ENCODE measurements at regions not wholly inside any gene's neighbourhood (a gene's known extent, or its start where the extent isn't known, plus 50 kb on each side); places are given as distances from the start of the nearest gene placed in this dataset.
"Not testable (repeated sequence)": the region's sequence is repeated elsewhere in the genome, so short reads cannot be mapped to it uniquely, and the experiment has no call there.

DNA sequence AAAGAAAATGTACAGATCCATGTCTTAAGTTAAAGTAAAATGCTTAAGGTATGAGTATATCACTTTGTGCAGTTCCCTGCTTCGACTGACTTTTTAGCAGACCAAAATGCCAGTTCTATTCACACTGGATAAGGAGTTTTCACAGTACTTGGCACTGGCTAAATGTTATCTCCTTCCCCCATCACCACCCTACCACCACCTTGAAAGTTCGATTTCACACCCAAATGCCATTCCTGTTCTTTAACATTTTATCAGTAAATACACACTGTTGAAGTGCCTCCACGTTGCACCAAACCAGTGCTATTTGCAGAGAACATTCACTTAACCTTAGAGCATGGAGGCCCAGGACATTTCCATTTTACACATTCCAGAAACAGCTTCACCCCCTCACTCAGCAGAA lies 100.0 kb downstream of the URB2 start:
- DNase-seq (ENCODE audit: extremely low spot score): no peak
- ChIA-PET POLR2A (no interaction called here), CTCF (interaction anchor here (2.1 kb wide), 1 partner anchor 11 kb away, joined by 8 read pairs; no protein-coding TSS in a partner anchor)
- no peak for TF ChIP-seq CTCF (IDR thresholded peaks at IDR 0.05; ENCODE audit: control extremely low read depth, extremely low read depth, low read depth, missing control alignments)

DNA sequence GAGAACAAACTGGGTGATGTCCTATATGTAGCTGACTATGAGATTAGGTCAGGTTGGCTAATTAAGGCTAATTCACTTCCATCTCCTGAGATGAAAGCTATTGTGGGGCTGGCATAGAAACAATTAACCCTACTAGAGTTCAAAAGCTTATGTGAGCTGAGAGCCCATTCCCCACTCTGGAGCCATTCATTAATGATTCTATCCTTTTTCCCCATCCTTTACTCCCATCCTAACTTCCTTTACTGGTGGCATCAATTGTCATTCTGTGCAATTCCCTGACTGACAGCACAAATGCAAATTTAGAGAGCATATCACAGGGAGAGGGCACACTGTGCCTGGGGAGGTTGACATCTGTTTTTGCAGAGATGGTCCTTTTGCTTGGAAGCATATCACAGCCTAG lies 103.9 kb downstream of the URB2 start:
- ChIA-PET POLR2A (no interaction called here), CTCF (interaction anchor here (1.0 kb wide), 1 partner anchor 15 kb away, joined by 3 read pairs; no protein-coding TSS in a partner anchor)
- no peak for TF ChIP-seq CTCF (IDR thresholded peaks at IDR 0.05; ENCODE audit: control extremely low read depth, extremely low read depth, low read depth, missing control alignments)
- DNase-seq (ENCODE audit: extremely low spot score): no peak

GRCh38 chr1:229730573-229730972 lies 104.5 kb downstream of the URB2 start:
- ChIA-PET CTCF (no interaction called here), POLR2A (no interaction called here)
- no peak for TF ChIP-seq CTCF (IDR thresholded peaks at IDR 0.05; ENCODE audit: control extremely low read depth, extremely low read depth, low read depth, missing control alignments)
- DNase-seq (ENCODE audit: extremely low spot score): no peak

DNA sequence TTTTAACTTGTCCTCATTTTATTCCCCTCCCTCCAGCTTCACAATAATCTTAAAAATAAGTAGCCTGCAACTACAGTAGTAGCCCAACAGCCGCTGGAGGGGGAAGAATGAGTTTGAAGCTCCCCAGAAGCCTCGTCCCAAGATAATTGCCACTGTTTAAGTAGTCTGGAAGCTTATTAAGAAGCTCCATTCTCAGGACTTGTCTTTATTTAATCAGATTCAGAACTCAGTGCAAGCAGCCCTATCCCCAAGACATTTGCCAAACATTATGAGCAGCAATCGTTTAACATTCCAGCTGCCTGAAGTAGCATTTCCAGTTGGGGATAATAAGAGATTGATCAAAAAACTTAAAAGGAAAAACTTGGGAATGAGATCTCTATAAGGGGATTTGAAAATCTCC lies 106.0 kb downstream of the URB2 start:
- POLR2A ChIA-PET: no interaction called here

GRCh38 chr1:229736376-229736775 lies 110.3 kb downstream of the URB2 start:
- CTCF ChIA-PET: no interaction called here
- no peak for DNase-seq (ENCODE audit: extremely low spot score)
- POLR2A ChIA-PET: no interaction called here
- TF ChIP-seq CTCF (IDR thresholded peaks at IDR 0.05; ENCODE audit: control extremely low read depth, extremely low read depth, low read depth, missing control alignments): no peak

More for the DNA sequence above, 106.0 kb downstream of the URB2 start:
- no peak for TF ChIP-seq CTCF (IDR thresholded peaks at IDR 0.05; ENCODE audit: control extremely low read depth, extremely low read depth, low read depth, missing control alignments)
- CTCF ChIA-PET: interaction anchor here (1.0 kb wide), 1 partner anchor 14 kb away, joined by 3 read pairs; no protein-coding TSS in a partner anchor
- no peak for DNase-seq (ENCODE audit: extremely low spot score)

DNA sequence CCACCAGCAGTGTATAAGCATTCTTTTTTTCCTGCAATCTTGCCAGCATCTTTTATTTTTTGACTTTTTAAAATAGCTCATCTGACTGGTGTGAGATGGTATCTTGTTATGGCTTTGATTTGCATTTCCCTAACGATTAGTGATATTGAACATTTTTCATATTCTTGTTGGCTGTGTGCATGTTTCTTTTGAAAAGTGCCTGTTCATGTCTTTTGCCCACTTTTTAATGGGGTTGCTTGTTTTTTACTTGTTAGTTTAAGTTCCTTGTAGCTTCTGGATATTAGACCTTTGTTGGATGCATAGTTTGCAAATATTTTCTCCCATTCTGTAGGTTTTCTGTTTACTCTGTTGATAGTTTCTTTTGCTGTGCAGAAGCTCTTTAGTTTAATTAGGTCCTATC lies 116.6 kb downstream of the URB2 start:
- POLR2A ChIA-PET; DNase-seq (ENCODE audit: extremely low spot score): not testable (repeated sequence)
- CTCF ChIA-PET: interaction anchor here (1.1 kb wide), 2 partner anchors 9 to 12 kb away, joined by 3 read pairs; no protein-coding TSS in a partner anchor

- TF ChIP-seq CTCF (IDR thresholded peaks at IDR 0.05; ENCODE audit: control extremely low read depth, extremely low read depth, low read depth, missing control alignments): no peak
- POLR2A ChIA-PET: no interaction called here
Observed at GRCh38 chr1:229749992-229750391, 123.9 kb downstream of the URB2 start.

More at GRCh38 chr1:229749992-229750391, 123.9 kb downstream of the URB2 start:
- CTCF ChIA-PET: interaction anchor here (1.1 to 1.5 kb wide), 3 partner anchors 20 to 522 kb away, joined by 3 to 4 read pairs (median 3); no protein-coding TSS in a partner anchor
- no peak for DNase-seq (ENCODE audit: extremely low spot score)

All from GM10248 (cell line).